DND-41 (cell line): ENCODE measurements at regions not wholly inside any gene's neighbourhood (a gene's known extent, or its start where the extent isn't known, plus 50 kb on each side); places are given as distances from the start of the nearest gene placed in this dataset.

Source experiments
- ATAC-seq: fragments of 200-7000 bp; cut with Tn5 transposase; 3 replicates; pipeline ENCODE4 v1.9.1; 2021; ENCODE audit warnings: low read depth; ENCODE audit not compliant: insufficient read depth
- DNase-seq: peaks from one replicate; pipeline ENCODE4 v3.0.0-alpha.2; 2020
- H2AFZ ChIP-seq: 2 replicates; pipeline ENCODE4 v1.6.0; 2012; ENCODE audit warnings: low read depth, low read length
- H3K27ac ChIP-seq: 2 replicates; pipeline ENCODE4 v1.5.1; 2012; ENCODE audit warnings: low read length, inconsistent platforms
- H3K27me3 ChIP-seq: fragments of 200-600 bp; sonication (generic); 2 replicates; pipeline ENCODE4 v1.6.0; 2012; ENCODE audit warnings: low read length, mild to moderate bottlenecking, inconsistent platforms; ENCODE audit not compliant: insufficient read depth, poor library complexity
- H3K36me3 ChIP-seq: 2 replicates; pipeline ENCODE4 v1.5.1; 2012; ENCODE audit warnings: low read length, inconsistent platforms; ENCODE audit not compliant: insufficient read depth
- H3K4me1 ChIP-seq: 2 replicates; pipeline ENCODE4 v1.5.1; 2012; ENCODE audit warnings: mild to moderate bottlenecking, low read length; ENCODE audit not compliant: insufficient read depth
- H3K4me2 ChIP-seq: 2 replicates; pipeline ENCODE4 v1.6.0; 2012; ENCODE audit warnings: mild to moderate bottlenecking, moderate library complexity, low read length, inconsistent platforms; ENCODE audit not compliant: insufficient read depth
- H3K4me3 ChIP-seq, 2 experiments: fragments of 200-600 bp in 1 of 2; shearing (Covaris generic) in 1 of 2; 2 replicates each; pipeline ENCODE4 v1.5.1; 2012 to 2016; ENCODE audit warnings: inconsistent platforms in 2 of 2, low read length in 2 of 2, mild to moderate bottlenecking in 2 of 2, low read depth in 1 of 2, moderate library complexity in 1 of 2
- H3K79me2 ChIP-seq: 2 replicates; pipeline ENCODE4 v1.6.0; 2012; ENCODE audit warnings: low read length, inconsistent platforms; ENCODE audit not compliant: insufficient read depth
- H3K9ac ChIP-seq: 2 replicates; pipeline ENCODE4 v1.6.0; 2012; ENCODE audit warnings: low read depth, mild to moderate bottlenecking, inconsistent platforms, low read length, moderate library complexity
- H3K9me3 ChIP-seq: 2 replicates; pipeline ENCODE4 v1.5.1; 2012; ENCODE audit warnings: low read length, moderate library complexity, mild to moderate bottlenecking, inconsistent platforms; ENCODE audit not compliant: insufficient read depth, severe bottlenecking
- H4K20me1 ChIP-seq: 2 replicates; pipeline ENCODE4 v1.6.0; 2012; ENCODE audit warnings: low read length; ENCODE audit not compliant: insufficient read depth
- CTCF ChIP-seq: IDR thresholded peaks from 2 replicates; pipeline ENCODE4 v1.5.1; 2012; ENCODE audit warnings: borderline replicate concordance, low read length, moderate library complexity, mild to moderate bottlenecking; ENCODE audit not compliant: poor library complexity, severe bottlenecking; ENCODE audit errors: extremely low read depth
- EZH2 ChIP-seq: IDR thresholded peaks from 3 replicates; pipeline ENCODE4 v1.6.1; 2012; ENCODE audit warnings: borderline replicate concordance, low read depth, mild to moderate bottlenecking, moderate library complexity, low read length, inconsistent platforms; ENCODE audit not compliant: severe bottlenecking

GRCh38 chr12:98238515-98239130 is 276.8 kb upstream of the TMPO start:
- H4K20me1 ChIP-seq, result no peaks in the 10 kb centered on the region
- no peaks in the 10 kb centered on the region for H3K27me3 ChIP-seq
- no peak overlapping the region for H2AFZ ChIP-seq
- H3K9me3 ChIP-seq, result no peaks in the 10 kb centered on the region
- no peak for TF ChIP-seq EZH2
- TF ChIP-seq CTCF, result no peak
- no peak overlapping the region for H3K9ac ChIP-seq
- H3K4me2 ChIP-seq, result no peak overlapping the region
- H3K4me3 ChIP-seq, result no peak overlapping the region
- H3K4me1 ChIP-seq, result no peaks in the 10 kb centered on the region
- H3K79me2 ChIP-seq, result no peaks in the 10 kb centered on the region
- no peak overlapping the region for H3K27ac ChIP-seq
- H3K36me3 ChIP-seq, result no peaks in the 10 kb centered on the region
- no peak for ATAC-seq
- no peak for DNase-seq

- H3K4me2 ChIP-seq, result no peak overlapping the region
- H4K20me1 ChIP-seq, result no peaks in the 10 kb centered on the region
- H3K27me3 ChIP-seq, result no peaks in the 10 kb centered on the region
- no peak overlapping the region for H3K9ac ChIP-seq
- H3K79me2 ChIP-seq, result no peaks in the 10 kb centered on the region
- H3K4me3 ChIP-seq, result no peak overlapping the region
- DNase-seq (no peak), ATAC-seq (no peak)
- H3K27ac ChIP-seq, result no peak overlapping the region
- H3K9me3 ChIP-seq, result no peaks in the 10 kb centered on the region
- no peaks in the 10 kb centered on the region for H3K4me1 ChIP-seq
- no peaks in the 10 kb centered on the region for H3K36me3 ChIP-seq
- no peak for TF ChIP-seq CTCF
- no peak for TF ChIP-seq EZH2
- no peak overlapping the region for H2AFZ ChIP-seq
Measured at GRCh38 chr12:98243190-98243589, 272.2 kb upstream of the TMPO start.

GRCh38 chr12:98244136-98244535 is 271.3 kb upstream of the TMPO start:
- Histone ChIP-seq H3K79me2 (no peaks in the 10 kb centered on the region), H3K27me3 (no peaks in the 10 kb centered on the region), H3K4me2 (no peak overlapping the region), H2AFZ (no peak overlapping the region), H3K4me3 (no peak overlapping the region), H3K36me3 (no peaks in the 10 kb centered on the region), H3K9me3 (no peaks in the 10 kb centered on the region), H3K4me1 (no peaks in the 10 kb centered on the region), H3K9ac (no peak overlapping the region), H4K20me1 (no peaks in the 10 kb centered on the region), H3K27ac (no peak overlapping the region)
- TF ChIP-seq CTCF, result no peak
- no peak for TF ChIP-seq EZH2
- DNase-seq (no peak), ATAC-seq (no peak)
